Activated T-helper 17 cell treated with anti-CD3 and anti-CD28 coated beads, Interleukin-2, amount 50 U/mL, for 72 hours (primary cell): ENCODE measurements at regions not wholly inside any gene's neighbourhood (a gene's known extent, or its start where the extent isn't known, plus 50 kb on each side); places are given as distances from the start of the nearest gene placed in this dataset.

Experiments
- ATAC-seq: fragments of 150-1000 bp; cut with Tn5 transposase; replicated peaks from 2 replicates; pipeline ENCODE4 v1.10.0; 2021; ENCODE audit warnings: mild to moderate bottlenecking, moderate library complexity
- H3K27ac Mint-ChIP-seq: one replicate; pipeline ENCODE4 v1.8.0; 2022; ENCODE audit warnings: mixed read lengths
- H3K27me3 Mint-ChIP-seq: one replicate; pipeline ENCODE4 v1.8.0; 2022; ENCODE audit warnings: mixed read lengths
- H3K36me3 Mint-ChIP-seq: one replicate; pipeline ENCODE4 v1.8.0; 2022; ENCODE audit warnings: low read depth, mild to moderate bottlenecking, mixed read lengths
- H3K4me1 Mint-ChIP-seq: one replicate; pipeline ENCODE4 v1.8.0; 2022; ENCODE audit warnings: mixed read lengths
- H3K4me3 Mint-ChIP-seq: one replicate; pipeline ENCODE4 v1.8.0; 2022; ENCODE audit warnings: mild to moderate bottlenecking, mixed read lengths
- H3K9me3 Mint-ChIP-seq: one replicate; pipeline ENCODE4 v1.8.0; 2022; ENCODE audit warnings: mixed read lengths

DNA sequence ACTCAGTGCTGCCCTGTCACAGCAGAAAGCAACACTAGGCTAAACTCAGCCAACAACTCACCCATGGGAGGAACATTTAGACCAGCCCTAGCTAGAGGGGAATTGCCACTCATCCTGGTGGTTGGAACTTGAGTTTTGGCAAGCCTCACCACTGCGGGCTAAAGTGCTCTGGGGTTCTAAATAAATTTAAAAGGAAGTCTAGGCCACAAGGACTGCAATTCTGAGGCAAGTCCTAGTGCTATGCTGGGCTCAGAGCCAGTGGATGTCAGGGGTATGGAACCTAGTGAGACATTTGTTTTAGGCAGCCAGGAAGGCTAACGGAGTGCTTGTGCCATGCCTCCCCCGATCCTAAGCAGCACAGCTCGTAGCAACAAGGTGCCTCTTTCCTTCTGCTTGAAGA is 78.0 kb downstream of the RGS13 start:
- Mint-ChIP-seq H3K4me1 (no peaks in the 10 kb centered on the region), H3K27ac (no peak overlapping the region), H3K9me3 (peaks cover 21% of the 10 kb centered on the region), H3K4me3 (no peak overlapping the region), H3K27me3 (peaks cover 24% of the 10 kb centered on the region), H3K36me3 (no peaks in the 10 kb centered on the region)
- no peak for ATAC-seq

DNA sequence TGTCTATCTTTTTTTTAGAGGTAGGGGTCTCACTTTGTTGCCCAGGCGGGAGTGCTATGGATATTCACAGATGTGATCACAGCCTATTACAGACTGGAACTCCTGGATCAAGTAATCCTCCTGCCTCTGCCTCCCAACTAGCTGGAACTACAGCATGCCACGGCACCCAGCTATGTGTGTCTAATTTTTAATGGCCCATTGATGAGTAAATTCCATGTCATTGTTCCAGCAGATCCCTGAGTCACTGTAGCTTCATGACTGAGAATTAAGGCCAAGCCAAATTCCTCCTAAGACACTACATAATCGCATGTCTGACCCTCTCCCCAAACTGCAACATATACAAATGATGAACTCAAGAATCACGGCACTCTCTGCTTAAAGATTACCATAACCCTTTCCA is 84.2 kb upstream of the RGS2 start:
- no peaks in the 10 kb centered on the region for H3K4me1 Mint-ChIP-seq
- no peak overlapping the region for H3K27ac Mint-ChIP-seq
- peaks cover 6% of the 10 kb centered on the region for H3K9me3 Mint-ChIP-seq
- no peak overlapping the region for H3K4me3 Mint-ChIP-seq
- H3K27me3 Mint-ChIP-seq, result no peaks in the 10 kb centered on the region
- ATAC-seq, result no peak
- no peaks in the 10 kb centered on the region for H3K36me3 Mint-ChIP-seq

DNA sequence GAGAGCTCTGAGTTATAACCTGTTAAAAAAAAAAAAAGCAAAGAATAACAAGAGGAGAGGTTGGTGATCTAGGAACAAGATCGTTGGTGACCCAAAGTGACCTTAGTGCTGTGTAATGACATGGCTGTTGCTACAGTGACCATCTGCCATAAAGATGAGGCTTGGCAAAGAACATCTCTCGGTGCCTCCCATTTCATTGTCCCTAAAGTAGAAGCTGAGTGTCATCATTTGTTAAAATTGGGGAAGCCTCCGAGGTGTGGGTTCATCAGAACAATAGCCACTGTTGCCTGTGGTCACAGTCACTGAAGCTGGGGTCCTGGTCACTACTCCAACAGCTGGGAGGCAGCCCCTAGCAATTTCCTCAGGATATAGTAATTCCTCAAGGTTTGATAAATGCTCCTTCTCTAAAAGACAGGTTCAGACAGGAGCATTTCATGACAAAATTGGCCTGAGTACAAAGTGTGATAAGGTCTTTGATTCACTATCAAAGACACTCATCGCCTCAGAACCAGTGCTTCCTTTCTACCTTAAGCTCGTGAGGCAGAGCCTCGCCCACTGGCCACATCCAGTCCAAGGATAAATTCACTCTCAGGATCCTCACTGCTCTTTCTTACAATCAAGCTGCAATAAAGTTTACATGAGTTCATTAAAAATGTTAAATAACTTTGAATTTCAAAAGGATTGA is 81.9 kb upstream of the RGS2 start:
- Mint-ChIP-seq H3K27me3 (no peaks in the 10 kb centered on the region), H3K27ac (no peak overlapping the region), H3K4me1 (no peaks in the 10 kb centered on the region), H3K4me3 (no peak overlapping the region), H3K9me3 (no peaks in the 10 kb centered on the region), H3K36me3 (no peaks in the 10 kb centered on the region)
- no peak for ATAC-seq

DNA sequence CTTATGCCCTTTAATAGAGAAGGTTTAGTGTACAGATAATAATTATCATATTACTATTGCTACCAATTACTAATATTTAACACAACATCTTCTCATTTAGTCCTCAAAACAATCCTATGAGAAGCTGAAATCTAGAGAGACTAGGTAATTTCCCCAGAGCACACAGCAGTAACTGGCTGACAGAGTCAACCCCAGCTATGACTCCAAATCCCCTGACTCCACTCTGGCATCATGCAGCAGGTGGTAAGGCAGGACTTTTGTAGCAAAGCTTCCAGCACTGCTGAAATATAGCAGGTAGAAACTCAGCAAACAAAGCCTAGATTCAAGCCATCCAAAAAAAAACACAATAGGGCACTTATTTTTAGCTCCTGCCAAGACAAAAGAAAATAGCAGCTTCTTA is 79.3 kb upstream of the RGS2 start:
- Mint-ChIP-seq H3K27me3 (no peaks in the 10 kb centered on the region), H3K36me3 (no peaks in the 10 kb centered on the region), H3K4me3 (no peak overlapping the region), H3K27ac (no peak overlapping the region), H3K9me3 (peaks cover 3% of the 10 kb centered on the region), H3K4me1 (no peaks in the 10 kb centered on the region)
- ATAC-seq, result no peak

DNA sequence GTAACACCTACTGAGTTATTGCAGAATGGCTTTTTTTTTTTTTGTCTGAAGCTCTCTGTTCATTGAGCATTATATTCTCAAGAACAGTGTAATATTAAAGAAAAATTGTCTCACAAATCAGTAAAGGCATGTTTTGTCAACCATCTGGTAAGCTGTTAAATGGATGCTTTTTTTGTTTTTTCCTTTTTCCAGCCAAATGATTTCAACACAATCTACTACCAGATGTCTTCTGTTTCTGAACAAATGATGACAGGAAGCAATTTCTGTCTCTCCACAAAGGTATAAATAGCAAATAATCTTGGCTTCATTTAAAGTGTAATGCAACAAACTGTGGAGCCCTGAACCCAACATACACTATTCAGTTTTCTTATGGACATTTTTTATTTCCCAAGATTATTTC is 78.6 kb upstream of the RGS2 start:
- ATAC-seq, result no peak
- Mint-ChIP-seq H3K36me3 (no peaks in the 10 kb centered on the region), H3K4me3 (no peak overlapping the region), H3K4me1 (no peaks in the 10 kb centered on the region), H3K27ac (no peak overlapping the region), H3K9me3 (peaks cover 3% of the 10 kb centered on the region), H3K27me3 (no peaks in the 10 kb centered on the region)

DNA sequence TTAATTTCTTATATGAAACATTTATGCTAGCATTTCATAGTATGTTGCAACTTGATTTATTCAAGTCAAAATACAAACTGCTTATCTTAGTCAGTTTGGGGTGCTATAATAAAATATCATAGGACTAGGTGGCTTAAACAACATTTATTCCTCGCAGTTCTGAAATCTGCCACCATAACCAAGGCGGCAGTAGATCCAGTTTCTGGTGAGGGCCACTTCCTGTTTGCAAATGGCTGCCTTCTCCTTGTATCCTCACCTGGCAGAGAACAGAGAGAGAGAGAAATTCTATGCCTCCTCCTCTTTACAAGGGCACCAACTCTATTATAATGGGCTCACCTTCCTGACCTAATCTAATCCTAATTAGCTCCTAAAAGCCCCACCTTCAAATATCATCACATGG is 76.1 kb upstream of the RGS2 start:
- no peaks in the 10 kb centered on the region for H3K4me1 Mint-ChIP-seq
- no peaks in the 10 kb centered on the region for H3K36me3 Mint-ChIP-seq
- H3K9me3 Mint-ChIP-seq, result peaks cover 3% of the 10 kb centered on the region
- ATAC-seq, result no peak
- no peak overlapping the region for H3K4me3 Mint-ChIP-seq
- H3K27ac Mint-ChIP-seq, result peak overlapping the region; percentile 44
- no peaks in the 10 kb centered on the region for H3K27me3 Mint-ChIP-seq

DNA sequence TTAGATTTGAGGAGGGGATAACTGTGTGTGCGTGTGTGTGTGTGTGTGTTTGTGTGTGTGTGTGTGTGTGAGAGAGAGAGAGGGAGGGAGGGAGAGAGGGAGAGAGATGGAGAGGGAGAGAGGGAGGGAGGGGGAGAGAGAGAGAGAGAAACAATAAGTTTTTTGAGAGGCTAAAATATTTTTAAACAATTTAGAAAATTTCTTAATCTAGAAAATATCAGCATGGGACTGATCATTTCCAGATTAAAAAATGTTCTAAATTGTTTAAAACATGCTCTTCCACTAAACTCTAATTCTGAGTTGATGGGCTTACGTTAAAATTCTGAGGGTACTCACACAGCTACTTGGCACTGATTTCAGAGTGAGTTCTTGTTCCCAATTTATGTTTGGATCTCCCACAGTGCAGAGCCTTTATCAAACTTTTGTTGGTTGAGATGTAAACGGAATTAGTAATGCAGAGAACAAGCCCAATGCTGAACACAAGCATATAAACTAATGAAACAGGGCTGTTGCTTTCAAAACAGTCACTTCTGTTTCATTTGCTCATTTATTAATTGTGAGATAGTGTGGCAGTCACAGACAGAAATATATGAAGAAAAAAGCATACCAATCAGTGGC is 73.4 kb upstream of the RGS2 start:
- H3K27ac Mint-ChIP-seq, result no peak overlapping the region
- ATAC-seq, result no peak
- H3K4me3 Mint-ChIP-seq, result no peak overlapping the region
- H3K9me3 Mint-ChIP-seq, result peaks cover 3% of the 10 kb centered on the region
- no peaks in the 10 kb centered on the region for H3K4me1 Mint-ChIP-seq
- H3K27me3 Mint-ChIP-seq, result no peaks in the 10 kb centered on the region
- no peaks in the 10 kb centered on the region for H3K36me3 Mint-ChIP-seq

DNA sequence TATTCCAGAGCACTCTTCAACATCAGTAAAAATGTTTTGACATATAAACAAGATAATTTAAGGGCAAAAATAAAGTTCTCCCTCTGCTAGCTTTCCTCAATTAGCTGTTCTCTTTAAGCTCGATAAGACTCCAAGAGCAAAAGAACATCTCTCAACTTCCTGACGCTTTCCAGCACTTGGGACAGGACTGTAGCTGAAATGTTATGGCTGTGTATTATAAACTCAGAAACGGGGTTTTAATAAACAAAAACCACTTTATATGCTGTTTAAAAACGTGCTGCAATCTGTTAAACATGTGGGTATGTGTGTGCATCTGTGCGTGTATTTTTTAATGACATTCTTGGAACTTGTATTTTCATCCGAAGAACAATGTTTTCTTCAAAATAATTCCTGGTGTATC is 71.5 kb upstream of the RGS2 start:
- no peak for ATAC-seq
- H3K4me3 Mint-ChIP-seq, result no peak overlapping the region
- no peak overlapping the region for H3K27ac Mint-ChIP-seq
- no peaks in the 10 kb centered on the region for H3K36me3 Mint-ChIP-seq
- no peaks in the 10 kb centered on the region for H3K4me1 Mint-ChIP-seq
- no peaks in the 10 kb centered on the region for H3K27me3 Mint-ChIP-seq
- peaks cover 3% of the 10 kb centered on the region for H3K9me3 Mint-ChIP-seq

DNA sequence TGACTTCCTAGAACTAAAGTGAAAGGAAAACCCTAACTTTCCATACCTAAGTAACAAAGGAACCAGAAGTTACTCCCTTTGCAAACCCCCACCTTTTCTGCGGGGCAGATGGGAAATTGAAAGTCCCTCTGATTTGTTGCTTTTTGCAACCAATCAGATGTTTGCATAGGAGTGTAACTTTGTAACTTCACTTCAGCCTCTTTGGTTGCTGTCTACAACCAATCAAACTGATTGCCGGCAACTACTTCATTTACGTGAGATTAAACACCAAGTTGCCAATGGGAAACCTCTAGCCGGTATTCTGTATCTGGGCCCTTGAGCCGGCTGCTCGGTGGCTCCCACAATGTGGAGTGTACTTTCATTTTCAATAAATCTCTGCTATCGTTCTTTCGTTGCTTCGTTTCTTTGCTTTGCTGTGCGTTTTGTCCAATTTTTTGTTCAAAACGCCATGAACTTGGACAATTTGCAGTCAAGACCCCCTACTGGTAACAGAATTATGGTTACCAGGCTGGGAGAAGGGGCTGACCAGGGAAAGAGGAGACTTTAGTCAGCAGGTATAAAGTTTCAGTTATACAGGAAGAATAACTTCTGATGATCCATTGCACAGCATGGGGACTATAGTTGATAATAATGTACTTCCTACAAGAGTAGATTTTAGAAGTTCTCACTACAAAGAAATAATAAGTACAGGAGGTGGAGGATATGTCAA is 69.2 kb upstream of the RGS2 start:
- peak overlapping the region; percentile 12 for H3K4me3 Mint-ChIP-seq
- no peak overlapping the region for H3K27ac Mint-ChIP-seq
- H3K9me3 Mint-ChIP-seq, result no peaks in the 10 kb centered on the region
- no peaks in the 10 kb centered on the region for H3K27me3 Mint-ChIP-seq
- H3K36me3 Mint-ChIP-seq, result no peaks in the 10 kb centered on the region
- H3K4me1 Mint-ChIP-seq, result no peaks in the 10 kb centered on the region
- no peak for ATAC-seq

DNA sequence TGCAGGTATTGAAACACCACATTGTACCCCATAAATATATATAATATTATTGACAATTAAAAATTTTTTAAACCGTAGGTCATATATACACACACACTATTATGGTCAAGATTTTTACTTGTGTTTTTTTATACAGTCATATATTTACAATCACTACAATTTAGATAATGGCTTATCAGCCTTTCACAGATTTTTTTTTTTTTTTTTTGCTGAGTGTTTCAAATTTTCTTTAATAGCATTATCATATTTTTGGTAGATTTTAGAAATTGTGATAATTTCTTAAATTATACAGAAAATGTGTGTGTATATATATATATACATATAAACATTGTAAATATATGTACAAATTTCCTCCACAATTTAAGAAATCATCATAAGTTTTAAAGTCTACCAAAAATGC is 68.6 kb upstream of the RGS2 start:
- H3K9me3 Mint-ChIP-seq, result no peaks in the 10 kb centered on the region
- no peaks in the 10 kb centered on the region for H3K36me3 Mint-ChIP-seq
- no peaks in the 10 kb centered on the region for H3K4me1 Mint-ChIP-seq
- ATAC-seq, result no peak
- no peaks in the 10 kb centered on the region for H3K27me3 Mint-ChIP-seq
- no peak overlapping the region for H3K27ac Mint-ChIP-seq
- H3K4me3 Mint-ChIP-seq, result no peak overlapping the region

DNA sequence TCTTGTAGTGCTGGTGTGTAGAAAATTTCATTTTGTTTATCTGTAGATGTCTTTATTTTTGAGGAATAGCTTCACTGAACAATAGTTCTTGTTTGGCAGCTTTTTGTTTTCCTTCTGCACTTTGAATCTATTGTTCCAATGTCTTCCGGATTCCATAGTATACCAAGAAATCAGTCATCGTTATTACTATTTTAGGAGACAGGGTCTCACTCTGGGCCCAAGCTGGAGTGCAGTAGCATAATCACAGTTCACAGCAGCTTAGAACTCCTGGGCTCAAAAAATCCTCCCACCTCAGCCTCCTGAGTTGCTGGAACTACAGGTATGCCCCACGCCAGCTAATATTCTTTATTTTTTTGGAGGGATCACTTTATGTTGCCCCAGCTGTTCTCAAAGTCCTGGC is 67.7 kb upstream of the RGS2 start:
- Mint-ChIP-seq H3K4me1 (no peaks in the 10 kb centered on the region), H3K36me3 (no peaks in the 10 kb centered on the region), H3K27me3 (no peaks in the 10 kb centered on the region), H3K4me3 (no peak overlapping the region), H3K27ac (no peak overlapping the region), H3K9me3 (no peaks in the 10 kb centered on the region)
- ATAC-seq, result no peak

DNA sequence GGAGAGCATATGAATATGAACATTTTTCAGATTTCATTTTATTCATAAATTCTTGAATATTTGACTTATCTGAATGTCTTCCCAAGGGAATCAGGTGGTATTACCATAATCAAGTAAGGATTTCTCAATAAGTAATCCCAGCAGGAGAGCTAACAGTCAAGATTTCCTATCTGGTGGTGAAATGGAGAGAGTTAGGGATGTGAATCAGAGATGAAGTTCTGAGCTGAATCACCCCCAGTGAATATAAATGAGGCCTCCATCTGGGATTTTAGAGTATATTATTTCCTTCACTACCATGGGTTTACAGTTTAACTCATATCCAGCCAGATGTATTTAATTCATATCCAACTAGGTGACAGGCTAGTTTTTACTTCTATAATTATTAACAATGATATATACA is 61.5 kb upstream of the RGS2 start:
- H3K27ac Mint-ChIP-seq, result no peak overlapping the region
- H3K4me3 Mint-ChIP-seq, result no peak overlapping the region
- ATAC-seq, result no peak
- H3K9me3 Mint-ChIP-seq, result no peaks in the 10 kb centered on the region
- H3K36me3 Mint-ChIP-seq, result no peaks in the 10 kb centered on the region
- no peaks in the 10 kb centered on the region for H3K27me3 Mint-ChIP-seq
- H3K4me1 Mint-ChIP-seq, result no peaks in the 10 kb centered on the region

DNA sequence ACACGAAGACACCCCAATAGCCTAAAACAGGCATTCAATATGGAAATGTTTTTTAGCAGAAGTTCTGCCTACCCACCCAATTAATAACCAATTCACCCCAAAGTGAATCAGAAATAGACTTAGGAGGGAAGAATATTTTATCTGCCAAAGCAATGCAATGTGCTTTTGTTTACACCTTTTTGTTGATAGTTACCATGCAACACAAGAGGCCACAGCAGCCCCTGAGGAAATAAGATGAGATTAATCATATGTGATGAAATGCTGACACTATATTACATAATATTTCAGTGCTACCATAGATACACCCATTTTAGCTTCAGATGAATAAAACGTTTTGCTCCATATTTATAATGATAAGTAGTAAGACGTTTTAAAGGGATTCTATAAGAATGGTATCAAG is 60.9 kb upstream of the RGS2 start:
- H3K4me3 Mint-ChIP-seq, result no peak overlapping the region
- H3K9me3 Mint-ChIP-seq, result no peaks in the 10 kb centered on the region
- no peaks in the 10 kb centered on the region for H3K36me3 Mint-ChIP-seq
- no peak for ATAC-seq
- no peak overlapping the region for H3K27ac Mint-ChIP-seq
- no peaks in the 10 kb centered on the region for H3K27me3 Mint-ChIP-seq
- H3K4me1 Mint-ChIP-seq, result no peaks in the 10 kb centered on the region

DNA sequence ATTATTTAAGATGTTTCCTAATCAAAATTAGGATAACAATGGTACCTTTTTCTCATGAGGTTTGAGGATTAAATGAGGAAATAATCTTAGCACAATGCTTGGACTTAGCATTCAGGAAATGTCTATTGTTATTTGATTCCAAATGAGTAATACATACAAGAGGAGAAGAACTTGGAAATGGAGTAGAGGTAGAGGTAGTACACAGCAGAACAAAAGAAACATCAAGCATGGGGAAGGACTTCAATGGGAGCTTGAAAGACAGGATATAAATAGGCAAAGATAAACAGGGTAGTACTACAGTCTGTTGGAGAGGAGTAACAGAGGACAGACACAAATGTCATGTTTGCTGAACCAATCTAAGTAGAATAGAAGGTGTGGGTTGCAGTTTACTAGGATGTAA is 59.5 kb upstream of the RGS2 start:
- no peaks in the 10 kb centered on the region for H3K9me3 Mint-ChIP-seq
- H3K36me3 Mint-ChIP-seq, result no peaks in the 10 kb centered on the region
- no peak overlapping the region for H3K4me3 Mint-ChIP-seq
- no peaks in the 10 kb centered on the region for H3K4me1 Mint-ChIP-seq
- no peak overlapping the region for H3K27ac Mint-ChIP-seq
- no peaks in the 10 kb centered on the region for H3K27me3 Mint-ChIP-seq
- no peak for ATAC-seq

DNA sequence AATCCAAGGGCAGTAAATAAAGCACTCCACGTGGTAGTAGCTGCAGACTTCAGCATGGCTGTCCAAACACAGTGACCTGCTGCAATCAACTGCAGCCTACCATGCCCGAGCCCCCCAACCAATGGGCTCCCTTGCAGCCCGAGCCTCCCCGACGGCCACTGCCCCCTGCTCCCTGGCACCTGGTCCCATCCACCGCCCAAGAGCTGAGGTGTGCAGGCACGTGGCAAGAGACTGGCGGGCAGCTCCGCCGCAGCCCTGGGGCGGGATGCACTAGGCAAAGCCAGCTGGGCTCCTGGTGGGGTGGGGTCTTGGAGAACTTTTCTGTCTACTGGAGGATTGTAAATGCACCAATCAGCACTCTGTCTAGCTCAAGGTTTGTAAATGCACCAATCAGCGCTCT is 57.6 kb upstream of the RGS2 start:
- no peak overlapping the region for H3K27ac Mint-ChIP-seq
- no peak overlapping the region for H3K4me3 Mint-ChIP-seq
- no peak for ATAC-seq
- H3K4me1 Mint-ChIP-seq, result no peaks in the 10 kb centered on the region
- no peaks in the 10 kb centered on the region for H3K27me3 Mint-ChIP-seq
- H3K9me3 Mint-ChIP-seq, result no peaks in the 10 kb centered on the region
- H3K36me3 Mint-ChIP-seq, result no peaks in the 10 kb centered on the region
